AG09319 (cell line): ENCODE measurements at regions not wholly inside any gene's neighbourhood (a gene's known extent, or its start where the extent isn't known, plus 50 kb on each side); places are given as distances from the start of the nearest gene placed in this dataset.

Source experiments
- DNase-seq: peaks from one replicate; pipeline ENCODE4 v3.0.0-alpha.2; 2010; ENCODE audit warnings: low read depth; ENCODE audit errors: extremely low read depth
- CTCF ChIP-seq: IDR thresholded peaks from 2 replicates; pipeline ENCODE4 v1.5.1; 2011; ENCODE audit warnings: low read depth, mild to moderate bottlenecking, inconsistent platforms, low read length, moderate library complexity

GRCh38 chr6:103675807-103676406 is 1183.8 kb downstream of the HACE1 start:
- DNase-seq: no peak

GRCh38 chr6:103674790-103675189 is 1184.9 kb downstream of the HACE1 start:
- DNase-seq: no peak
- no peak for TF ChIP-seq CTCF

More at GRCh38 chr6:103675807-103676406, 1183.8 kb downstream of the HACE1 start:
- TF ChIP-seq CTCF: no peak

- no peak for DNase-seq
Measured at GRCh38 chr6:103672169-103672568, 1187.5 kb downstream of the HACE1 start.

GRCh38 chr6:103629613-103630012 is 1230.1 kb downstream of the HACE1 start:
- no peak for DNase-seq
- no peak for TF ChIP-seq CTCF

More at GRCh38 chr6:103672169-103672568, 1187.5 kb downstream of the HACE1 start:
- TF ChIP-seq CTCF: no peak

GRCh38 chr6:103617642-103618041 is 1242.1 kb downstream of the HACE1 start:
- DNase-seq: no peak
- no peak for TF ChIP-seq CTCF

- no peak for TF ChIP-seq CTCF
- DNase-seq: no peak
Measured at GRCh38 chr6:103587722-103588121, 1272.0 kb downstream of the HACE1 start.

- TF ChIP-seq CTCF: no peak
- no peak for DNase-seq
Measured at GRCh38 chr6:103578115-103578514, 1281.6 kb downstream of the HACE1 start.
